GM12878 (cell line): ENCODE measurements at regions not wholly inside any gene's neighbourhood (a gene's known extent, or its start where the extent isn't known, plus 50 kb on each side); places are given as distances from the start of the nearest gene placed in this dataset.

Source experiments
- ATAC-seq: fragments of 200-7000 bp; cut with Tn5 transposase; 3 replicates; pipeline ENCODE4 v1.9.1; 2020; ENCODE audit warnings: mild to moderate bottlenecking, moderate library complexity
- BruUV-seq: library from RNA; stranded (reverse); fragments of 400-500 nt; replicated peaks from 2 replicates; lab custom pipeline; 2021; lab: Mats Ljungman, UMichigan
- CTCF ChIA-PET: fragments of 300-600 bp; sonication (Branson Sonifier 250); formaldehyde crosslinking; extraction: SDS; loops from one replicate; lab custom pipeline; 2021; ENCODE audit warnings: inconsistent platforms; lab: Yijun Ruan, JAX
- POLR2A ChIA-PET: fragments of 350-600 bp; formaldehyde crosslinking; extraction: SDS; loops from one replicate; lab custom pipeline; 2021; ENCODE audit warnings: inconsistent platforms; lab: Charles Lee
- RAD21 ChIA-PET: fragments of 300-600 bp; sonication (Branson Sonifier 250); formaldehyde crosslinking; loops from one replicate; lab custom pipeline; 2023; ENCODE audit warnings: antibody characterized with exemption; ENCODE audit not compliant: unreplicated experiment; lab: Charles Lee
- SMC1A ChIA-PET: fragments of 300-600 bp; sonication (Branson Sonifier 250); formaldehyde crosslinking; loops from one replicate; lab custom pipeline; 2023; ENCODE audit not compliant: unreplicated experiment, uncharacterized antibody; lab: Charles Lee
- DNase-seq: peaks from one replicate; pipeline ENCODE4 v3.0.0-alpha.2; 2011; ENCODE audit warnings: low read depth, low spot score
- FAIRE-seq: peaks from 3 replicates; lab custom pipeline; 2011; peaks lifted over from hg19 to GRCh38; lab: Jason Lieb, UNC
- H2AFZ ChIP-seq: 2 replicates; pipeline ENCODE4 v1.6.0; 2011; ENCODE audit warnings: low read depth, low read length, control low read depth; ENCODE audit not compliant: control insufficient read depth
- H3K27ac ChIP-seq: 2 replicates; pipeline ENCODE4 v1.5.1; 2011; ENCODE audit warnings: control low read depth; ENCODE audit not compliant: control insufficient read depth, insufficient read depth
- H3K27me3 ChIP-seq, 2 experiments: replicated peaks in 1 of 2; 2 replicates each; pipeline versions ENCODE4 v1.6.0 to v1.6.1; 2011; ENCODE audit warnings: low read length in 1 of 2; ENCODE audit not compliant: control insufficient read depth in 2 of 2, insufficient read depth in 2 of 2
- H3K36me3 ChIP-seq, 2 experiments: 2 replicates each; pipeline ENCODE4 v1.5.1; 2011; ENCODE audit warnings: low read length in 1 of 2; ENCODE audit not compliant: control insufficient read depth in 2 of 2, insufficient read depth in 2 of 2
- H3K4me1 ChIP-seq: 2 replicates; pipeline ENCODE4 v1.6.1; 2011; ENCODE audit warnings: mild to moderate bottlenecking, low read length, moderate library complexity, mixed read lengths; ENCODE audit not compliant: control insufficient read depth, insufficient read depth
- H3K4me2 ChIP-seq: 2 replicates; pipeline ENCODE4 v1.6.0; 2011; ENCODE audit warnings: control low read depth; ENCODE audit not compliant: control insufficient read depth, insufficient read depth
- H3K4me3 ChIP-seq: fragments of 200-600 bp; sonication (generic); 2 replicates; pipeline ENCODE4 v1.5.1; 2016
- H3K79me2 ChIP-seq: 2 replicates; pipeline ENCODE4 v1.6.0; 2011; ENCODE audit warnings: low read length; ENCODE audit not compliant: control insufficient read depth, insufficient read depth
- H3K9ac ChIP-seq: 2 replicates; pipeline ENCODE4 v1.8.0; 2011; ENCODE audit warnings: low read length, control low read depth, mixed read lengths; ENCODE audit not compliant: control insufficient read depth, insufficient read depth
- H3K9me3 ChIP-seq: replicated peaks from 3 replicates; pipeline ENCODE4 v1.5.1; 2011; ENCODE audit warnings: mild to moderate bottlenecking, low read length; ENCODE audit not compliant: control insufficient read depth, insufficient read depth
- H4K20me1 ChIP-seq: 2 replicates; pipeline ENCODE4 v1.6.0; 2011; ENCODE audit not compliant: control insufficient read depth, insufficient read depth
- BCL11A ChIP-seq: IDR thresholded peaks from 2 replicates; pipeline ENCODE4 v1.6.1; 2011; ENCODE audit warnings: low read depth, low read length
- BHLHE40 ChIP-seq, 2 experiments: fragments of 450-650 bp in 1 of 2; IDR thresholded peaks; 2 replicates each; pipeline ENCODE4 v1.6.1; 2011 to 2017; ENCODE audit warnings: low read depth in 2 of 2, borderline replicate concordance in 1 of 2, improper control_type of control experiment in 1 of 2, low read length in 1 of 2, mild to moderate bottlenecking in 1 of 2
- CBX5 ChIP-seq: sonication (generic); IDR thresholded peaks from 2 replicates; pipeline ENCODE4 v1.6.1; 2016; ENCODE audit warnings: low read depth, moderate library complexity, mild to moderate bottlenecking, inconsistent platforms
- EP300 ChIP-seq, 2 experiments: fragments of 150-350 bp in 1 of 2; IDR thresholded peaks; 2 replicates each; pipeline ENCODE4 v1.6.1; 2011 to 2012; ENCODE audit warnings: low read depth in 2 of 2, low read length in 2 of 2, borderline replicate concordance in 1 of 2, improper control_type of control experiment in 1 of 2, inconsistent platforms in 1 of 2; ENCODE audit not compliant: control insufficient read depth in 1 of 2
- ESRRA ChIP-seq: IDR thresholded peaks from 2 replicates; pipeline ENCODE4 v1.6.1; 2012; ENCODE audit warnings: mild to moderate bottlenecking, low read length, improper control_type of control experiment
- HDGF ChIP-seq: fragments of 450-650 bp; IDR thresholded peaks from 2 replicates; pipeline ENCODE4 v1.6.1; 2016; ENCODE audit warnings: antibody characterized with exemption
- NBN ChIP-seq: fragments of 450-650 bp; IDR thresholded peaks from 2 replicates; pipeline ENCODE4 v1.6.1; 2016
- NFYA ChIP-seq: IDR thresholded peaks from 2 replicates; pipeline ENCODE4 v1.6.1; 2011; ENCODE audit warnings: low read depth, mild to moderate bottlenecking, low read length, improper control_type of control experiment, borderline replicate concordance
- RAD21 ChIP-seq: IDR thresholded peaks from 2 replicates; pipeline ENCODE4 v1.6.1; 2011; ENCODE audit warnings: mild to moderate bottlenecking, low read depth, low read length, moderate library complexity; ENCODE audit not compliant: insufficient read depth
- SMAD5 ChIP-seq: IDR thresholded peaks from 2 replicates; pipeline ENCODE4 v1.6.1; 2016; ENCODE audit warnings: antibody characterized with exemption, low read depth
- SMC3 ChIP-seq: IDR thresholded peaks from 2 replicates; pipeline ENCODE4 v1.6.1; 2011; ENCODE audit warnings: low read length, improper control_type of control experiment, borderline replicate concordance
- YY1 ChIP-seq: IDR thresholded peaks from 2 replicates; pipeline ENCODE4 v1.6.1; 2011; ENCODE audit warnings: low read depth, mild to moderate bottlenecking, low read length
- in situ Hi-C: fragments of 300-500 bp; cut with MboI; formaldehyde crosslinking; loops from 9 replicates; pipeline ENCODE4 v1.14.3; 2018; ENCODE audit warnings: mixed read lengths
- intact Hi-C: fragments of 100-400 bp; cut with micrococcal nuclease; formaldehyde crosslinking; loops from one replicate; pipeline ENCODE4 v1.14.2; 2022; ENCODE audit not compliant: unreplicated experiment
- TF ChIP-seq, protein P1 (sequence below): fragments of 450-650 bp; IDR thresholded peaks from 2 replicates; pipeline ENCODE4 v1.6.1; 2017; ENCODE audit warnings: antibody characterized with exemption, mild to moderate bottlenecking, moderate library complexity
- TF ChIP-seq, protein P2 (sequence below), 3 experiments: IDR thresholded peaks in 2 of 3; conservative IDR thresholded peaks in 1 of 3; 2 replicates each; pipeline ENCODE4 v1.5.1; 2011; ENCODE audit warnings: low read depth in 3 of 3, low read length in 3 of 3, mild to moderate bottlenecking in 3 of 3, control low read depth in 2 of 3, moderate library complexity in 2 of 3, inconsistent platforms in 1 of 3, mixed read lengths in 1 of 3; ENCODE audit not compliant: control insufficient read depth in 2 of 3, insufficient read depth in 1 of 3; ENCODE audit errors: extremely low read depth in 1 of 3
- TF ChIP-seq, protein P3 (sequence below): fragments of 150-350 bp; IDR thresholded peaks from 2 replicates; pipeline ENCODE4 v1.6.1; 2016; ENCODE audit warnings: low read depth, low read length

DNA sequence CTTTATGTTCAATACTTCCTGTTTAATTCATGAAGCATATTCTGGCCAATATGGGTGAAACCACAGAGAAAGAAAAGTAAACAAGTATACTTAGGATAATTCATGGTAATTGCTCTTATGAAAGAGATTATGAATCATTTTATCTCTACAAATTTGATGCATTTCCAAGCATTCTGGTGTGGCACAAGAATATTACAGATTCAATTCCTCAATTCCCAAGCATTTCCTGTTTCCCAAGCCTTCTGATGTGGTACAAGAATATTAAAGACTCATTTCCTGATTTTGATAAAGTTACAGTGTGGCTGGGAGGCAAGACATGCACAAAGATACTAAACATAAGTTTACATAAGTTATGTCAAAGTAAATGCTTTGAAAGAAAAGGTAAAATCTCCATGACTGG lies 126.1 kb upstream of the NUDT7 start (continued):
- TF ChIP-seq, protein P1, sequence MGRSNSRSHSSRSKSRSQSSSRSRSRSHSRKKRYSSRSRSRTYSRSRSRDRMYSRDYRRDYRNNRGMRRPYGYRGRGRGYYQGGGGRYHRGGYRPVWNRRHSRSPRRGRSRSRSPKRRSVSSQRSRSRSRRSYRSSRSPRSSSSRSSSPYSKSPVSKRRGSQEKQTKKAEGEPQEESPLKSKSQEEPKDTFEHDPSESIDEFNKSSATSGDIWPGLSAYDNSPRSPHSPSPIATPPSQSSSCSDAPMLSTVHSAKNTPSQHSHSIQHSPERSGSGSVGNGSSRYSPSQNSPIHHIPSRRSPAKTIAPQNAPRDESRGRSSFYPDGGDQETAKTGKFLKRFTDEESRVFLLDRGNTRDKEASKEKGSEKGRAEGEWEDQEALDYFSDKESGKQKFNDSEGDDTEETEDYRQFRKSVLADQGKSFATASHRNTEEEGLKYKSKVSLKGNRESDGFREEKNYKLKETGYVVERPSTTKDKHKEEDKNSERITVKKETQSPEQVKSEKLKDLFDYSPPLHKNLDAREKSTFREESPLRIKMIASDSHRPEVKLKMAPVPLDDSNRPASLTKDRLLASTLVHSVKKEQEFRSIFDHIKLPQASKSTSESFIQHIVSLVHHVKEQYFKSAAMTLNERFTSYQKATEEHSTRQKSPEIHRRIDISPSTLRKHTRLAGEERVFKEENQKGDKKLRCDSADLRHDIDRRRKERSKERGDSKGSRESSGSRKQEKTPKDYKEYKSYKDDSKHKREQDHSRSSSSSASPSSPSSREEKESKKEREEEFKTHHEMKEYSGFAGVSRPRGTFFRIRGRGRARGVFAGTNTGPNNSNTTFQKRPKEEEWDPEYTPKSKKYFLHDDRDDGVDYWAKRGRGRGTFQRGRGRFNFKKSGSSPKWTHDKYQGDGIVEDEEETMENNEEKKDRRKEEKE: no peak
- TF ChIP-seq YY1: no peak
- TF ChIP-seq NBN: no peak
- no peak for TF ChIP-seq SMAD5
- no peak for TF ChIP-seq CBX5
- no peak for TF ChIP-seq BCL11A

DNA sequence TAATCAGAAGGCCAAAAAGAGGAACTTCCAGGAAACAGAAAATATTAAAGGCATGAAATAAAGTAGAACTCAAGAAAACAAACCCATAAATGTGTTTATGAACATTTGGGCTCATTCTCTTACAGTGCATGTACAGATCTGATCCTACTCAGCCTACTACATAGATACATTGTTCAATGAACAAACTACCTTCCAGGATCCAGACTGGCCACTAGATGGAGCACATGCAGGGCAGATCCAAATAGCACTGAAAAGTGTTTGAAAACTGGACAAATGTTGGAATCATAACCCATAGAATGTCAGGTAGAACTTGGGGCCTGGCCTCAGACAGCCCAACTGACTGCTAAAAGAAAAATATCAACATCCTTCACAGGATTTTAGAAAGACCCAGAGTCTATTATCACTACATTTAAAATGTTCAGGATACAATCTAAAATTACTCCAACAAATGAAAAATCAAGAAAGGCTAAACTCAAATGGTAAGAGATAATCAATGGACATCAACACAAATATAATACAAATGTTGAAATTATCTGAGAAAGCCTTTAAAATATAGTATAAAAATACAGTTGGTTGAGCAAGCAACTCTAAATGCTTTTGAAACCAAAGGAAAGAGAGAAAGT lies 122.4 kb upstream of the NUDT7 start:
- Histone ChIP-seq H4K20me1 (no peaks in the 10 kb centered on the region), H3K4me3 (no peak overlapping the region), H3K9me3 (no peaks in the 10 kb centered on the region), H3K4me2 (no peak overlapping the region), H3K27ac (no peak overlapping the region), H2AFZ (no peak overlapping the region), H3K79me2 (no peaks in the 10 kb centered on the region), H3K4me1 (no peaks in the 10 kb centered on the region), H3K27me3 (no peaks in the 10 kb centered on the region; a peak in 1 of 4 replicates), H3K9ac (no peak overlapping the region), H3K36me3 (no peaks in the 10 kb centered on the region)
- peak; percentile 81 for ATAC-seq
- DNase-seq: no peak
- peak; percentile 27 for FAIRE-seq
- intact Hi-C loops: loop anchor here (10.0 kb wide), 1 partner anchor 375 kb away; no protein-coding TSS in a partner anchor
- SMC1A ChIA-PET: interaction anchor here (0.7 kb wide), 1 partner anchor 150 kb away, joined by 3 read pairs; no protein-coding TSS in a partner anchor
- POLR2A ChIA-PET: no interaction called here
- in situ Hi-C loops: no loop called here
- no TSS peak for BruUV-seq
- RAD21 ChIA-PET: interaction anchor here (1.0 kb wide), 1 partner anchor 403 kb away, joined by 3 read pairs; no protein-coding TSS in a partner anchor
- CTCF ChIA-PET: interaction anchor here (0.7 kb wide), 1 partner anchor 57 kb away, joined by 3 read pairs; no protein-coding TSS in a partner anchor
- TF ChIP-seq HDGF (no peak), EP300 (IDR thresholded peaks at IDR 0.05; ENCODE audit: borderline replicate concordance in 1 of 2, control insufficient read depth in 1 of 2, low read depth in 2 of 2, low read length in 2 of 2) (no peak), SMC3 (peak; percentile 40; the same call in 1 of the 2 replicates), BHLHE40 (IDR thresholded peaks at IDR 0.05; ENCODE audit: borderline replicate concordance in 1 of 2, low read depth in 2 of 2, low read length in 1 of 2) (no peak), RAD21 (peak; percentile 49), ESRRA (no peak), NFYA (no peak)
- TF ChIP-seq, protein P2, sequence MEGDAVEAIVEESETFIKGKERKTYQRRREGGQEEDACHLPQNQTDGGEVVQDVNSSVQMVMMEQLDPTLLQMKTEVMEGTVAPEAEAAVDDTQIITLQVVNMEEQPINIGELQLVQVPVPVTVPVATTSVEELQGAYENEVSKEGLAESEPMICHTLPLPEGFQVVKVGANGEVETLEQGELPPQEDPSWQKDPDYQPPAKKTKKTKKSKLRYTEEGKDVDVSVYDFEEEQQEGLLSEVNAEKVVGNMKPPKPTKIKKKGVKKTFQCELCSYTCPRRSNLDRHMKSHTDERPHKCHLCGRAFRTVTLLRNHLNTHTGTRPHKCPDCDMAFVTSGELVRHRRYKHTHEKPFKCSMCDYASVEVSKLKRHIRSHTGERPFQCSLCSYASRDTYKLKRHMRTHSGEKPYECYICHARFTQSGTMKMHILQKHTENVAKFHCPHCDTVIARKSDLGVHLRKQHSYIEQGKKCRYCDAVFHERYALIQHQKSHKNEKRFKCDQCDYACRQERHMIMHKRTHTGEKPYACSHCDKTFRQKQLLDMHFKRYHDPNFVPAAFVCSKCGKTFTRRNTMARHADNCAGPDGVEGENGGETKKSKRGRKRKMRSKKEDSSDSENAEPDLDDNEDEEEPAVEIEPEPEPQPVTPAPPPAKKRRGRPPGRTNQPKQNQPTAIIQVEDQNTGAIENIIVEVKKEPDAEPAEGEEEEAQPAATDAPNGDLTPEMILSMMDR (IDR thresholded peaks at IDR 0.05 in 2 of 3, conservative IDR thresholded peaks at IDR 0.05 in 1 of 3; ENCODE audit: control insufficient read depth in 2 of 3, extremely low read depth in 1 of 3, insufficient read depth in 1 of 3, low read depth in 3 of 3, low read length in 3 of 3): peak; percentile 61 to 84 (median 84)
- TF ChIP-seq, protein P3, sequence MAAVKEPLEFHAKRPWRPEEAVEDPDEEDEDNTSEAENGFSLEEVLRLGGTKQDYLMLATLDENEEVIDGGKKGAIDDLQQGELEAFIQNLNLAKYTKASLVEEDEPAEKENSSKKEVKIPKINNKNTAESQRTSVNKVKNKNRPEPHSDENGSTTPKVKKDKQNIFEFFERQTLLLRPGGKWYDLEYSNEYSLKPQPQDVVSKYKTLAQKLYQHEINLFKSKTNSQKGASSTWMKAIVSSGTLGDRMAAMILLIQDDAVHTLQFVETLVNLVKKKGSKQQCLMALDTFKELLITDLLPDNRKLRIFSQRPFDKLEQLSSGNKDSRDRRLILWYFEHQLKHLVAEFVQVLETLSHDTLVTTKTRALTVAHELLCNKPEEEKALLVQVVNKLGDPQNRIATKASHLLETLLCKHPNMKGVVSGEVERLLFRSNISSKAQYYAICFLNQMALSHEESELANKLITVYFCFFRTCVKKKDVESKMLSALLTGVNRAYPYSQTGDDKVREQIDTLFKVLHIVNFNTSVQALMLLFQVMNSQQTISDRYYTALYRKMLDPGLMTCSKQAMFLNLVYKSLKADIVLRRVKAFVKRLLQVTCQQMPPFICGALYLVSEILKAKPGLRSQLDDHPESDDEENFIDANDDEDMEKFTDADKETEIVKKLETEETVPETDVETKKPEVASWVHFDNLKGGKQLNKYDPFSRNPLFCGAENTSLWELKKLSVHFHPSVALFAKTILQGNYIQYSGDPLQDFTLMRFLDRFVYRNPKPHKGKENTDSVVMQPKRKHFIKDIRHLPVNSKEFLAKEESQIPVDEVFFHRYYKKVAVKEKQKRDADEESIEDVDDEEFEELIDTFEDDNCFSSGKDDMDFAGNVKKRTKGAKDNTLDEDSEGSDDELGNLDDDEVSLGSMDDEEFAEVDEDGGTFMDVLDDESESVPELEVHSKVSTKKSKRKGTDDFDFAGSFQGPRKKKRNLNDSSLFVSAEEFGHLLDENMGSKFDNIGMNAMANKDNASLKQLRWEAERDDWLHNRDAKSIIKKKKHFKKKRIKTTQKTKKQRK: no peak
